Karpas-422 (cell line): ENCODE measurements at regions not wholly inside any gene's neighbourhood (a gene's known extent, or its start where the extent isn't known, plus 50 kb on each side); places are given as distances from the start of the nearest gene placed in this dataset.
"Not testable (repeated sequence)": the region's sequence is repeated elsewhere in the genome, so short reads cannot be mapped to it uniquely, and the experiment has no call there.

ENCODE experiments used
- DNase-seq: peaks from one replicate; pipeline ENCODE4 v3.0.0-alpha.2; 2015
- H2AFZ ChIP-seq: fragments of 200-600 bp; sonication (generic); 2 replicates; pipeline ENCODE4 v1.6.1; 2014; ENCODE audit warnings: antibody characterized with exemption, low read length, mixed read lengths
- H3K27ac ChIP-seq: fragments of 200-600 bp; sonication (generic); 2 replicates; pipeline ENCODE4 v1.5.1; 2014; ENCODE audit warnings: mild to moderate bottlenecking, low read length, moderate library complexity
- H3K27me3 ChIP-seq: fragments of 200-600 bp; sonication (generic); 2 replicates; pipeline ENCODE4 v1.6.1; 2014; ENCODE audit warnings: low read length, mixed read lengths
- H3K36me3 ChIP-seq: fragments of 200-600 bp; sonication (generic); 2 replicates; pipeline ENCODE4 v1.6.1; 2014; ENCODE audit warnings: low read length, mixed read lengths; ENCODE audit not compliant: insufficient read depth
- H3K4me1 ChIP-seq: fragments of 200-600 bp; sonication (generic); 2 replicates; pipeline ENCODE4 v1.6.1; 2014; ENCODE audit warnings: mild to moderate bottlenecking, low read length, mixed read lengths
- H3K4me2 ChIP-seq: fragments of 200-600 bp; sonication (generic); 2 replicates; pipeline ENCODE4 v1.6.1; 2014; ENCODE audit warnings: low read length, low read depth, mild to moderate bottlenecking; ENCODE audit not compliant: poor library complexity, severe bottlenecking
- H3K4me3 ChIP-seq: fragments of 200-600 bp; sonication (generic); 2 replicates; pipeline ENCODE4 v1.5.1; 2014; ENCODE audit warnings: mild to moderate bottlenecking, antibody characterized with exemption, low read length, mixed read lengths
- H3K79me2 ChIP-seq: fragments of 200-600 bp; sonication (generic); 2 replicates; pipeline ENCODE4 v1.6.1; 2014; ENCODE audit warnings: mild to moderate bottlenecking, low read length, mixed read lengths
- H3K9ac ChIP-seq: fragments of 200-600 bp; sonication (generic); 2 replicates; pipeline ENCODE4 v1.6.0; 2014; ENCODE audit warnings: low read length
- H3K9me2 ChIP-seq: fragments of 200-600 bp; sonication (generic), shearing (Covaris generic); replicated peaks from 2 replicates; pipeline ENCODE4 v1.6.0; 2014; ENCODE audit warnings: mild to moderate bottlenecking, low read length, moderate library complexity; ENCODE audit not compliant: insufficient read depth
- H3K9me3 ChIP-seq: fragments of 300-700, 200-600 bp; sonication (generic); 2 replicates; pipeline ENCODE4 v1.6.1; 2014; ENCODE audit warnings: low read length, mixed read lengths
- H4K20me1 ChIP-seq: fragments of 200-600 bp; sonication (generic); 2 replicates; pipeline ENCODE4 v1.6.1; 2014; ENCODE audit warnings: mild to moderate bottlenecking, antibody characterized with exemption, low read length, low read depth; ENCODE audit not compliant: insufficient read depth

DNA sequence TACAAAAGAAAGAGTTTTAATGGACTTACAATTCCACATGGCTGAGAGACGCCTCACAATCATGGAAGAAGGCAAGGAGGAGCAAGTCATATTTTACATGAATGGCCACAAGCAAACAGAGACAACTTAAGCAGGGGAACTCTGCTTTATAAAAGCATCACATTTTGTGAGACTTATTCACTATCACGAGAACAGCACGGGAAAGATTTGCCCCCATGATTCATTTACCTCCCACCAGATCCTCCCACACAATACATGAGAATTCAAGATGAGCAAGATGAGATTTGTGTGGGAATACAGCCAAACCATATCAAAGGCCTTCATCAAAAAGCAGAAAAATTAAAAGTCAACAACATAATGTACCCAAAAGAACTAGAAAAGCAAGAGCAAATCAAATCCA, 111.0 kb upstream of the RPRM start:
- Histone ChIP-seq H3K4me2 (no peak overlapping the region), H3K27ac (no peak overlapping the region), H3K36me3 (no peaks in the 10 kb centered on the region), H3K27me3 (no peaks in the 10 kb centered on the region), H3K4me3 (no peak overlapping the region), H3K79me2 (no peaks in the 10 kb centered on the region), H3K9me2 (no peaks in the 10 kb centered on the region), H3K9ac (no peak overlapping the region), H3K9me3 (no peaks in the 10 kb centered on the region), H4K20me1 (no peaks in the 10 kb centered on the region), H2AFZ (no peak overlapping the region), H3K4me1 (no peaks in the 10 kb centered on the region)
- no peak for DNase-seq

DNA sequence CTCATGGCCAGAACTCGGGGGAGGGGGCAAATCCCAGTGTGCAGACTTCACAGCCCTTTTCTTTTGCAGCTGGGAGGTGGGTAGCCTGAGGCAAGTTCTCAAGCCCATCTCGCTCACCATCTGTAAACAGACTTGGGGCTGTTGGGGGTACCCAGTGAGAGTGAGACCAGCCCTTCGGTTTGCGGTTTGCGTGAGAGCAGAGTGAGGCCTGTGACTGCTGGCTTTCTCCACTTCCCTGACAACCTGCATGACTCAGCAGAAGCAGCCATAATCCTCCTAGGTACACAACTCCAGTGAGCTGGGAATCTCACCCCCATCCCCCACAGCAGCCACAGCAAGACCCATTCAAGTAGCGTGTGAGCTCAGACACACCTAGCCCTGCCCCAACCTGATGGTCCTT, 114.5 kb upstream of the RPRM start:
- H3K79me2 ChIP-seq, H3K27ac ChIP-seq, H3K9me2 ChIP-seq, H3K4me1 ChIP-seq, H3K27me3 ChIP-seq, H3K4me2 ChIP-seq, H3K36me3 ChIP-seq, H3K9ac ChIP-seq, H3K9me3 ChIP-seq, H2AFZ ChIP-seq, H3K4me3 ChIP-seq, H4K20me1 ChIP-seq, DNase-seq: not testable (repeated sequence)

DNA sequence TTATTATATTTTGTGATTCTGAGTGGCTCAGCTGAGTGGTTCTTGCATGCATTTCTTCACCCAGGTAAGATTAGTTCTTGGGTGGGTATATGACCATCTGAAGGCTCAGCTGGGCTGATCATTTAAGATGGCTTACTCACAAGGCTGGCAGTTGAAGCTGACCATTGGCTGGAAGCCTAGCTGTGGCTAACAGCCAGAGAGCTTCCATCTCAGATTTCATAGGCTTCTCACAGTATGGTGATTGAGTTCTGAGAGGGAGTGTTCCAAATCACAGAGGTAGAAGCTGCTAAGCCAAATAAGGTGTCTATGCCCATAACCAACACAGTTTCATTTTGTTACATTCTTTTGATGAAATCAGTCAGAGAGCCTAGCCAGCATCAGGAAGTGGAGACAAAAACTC, 117.4 kb upstream of the RPRM start:
- DNase-seq = no peak

DNA sequence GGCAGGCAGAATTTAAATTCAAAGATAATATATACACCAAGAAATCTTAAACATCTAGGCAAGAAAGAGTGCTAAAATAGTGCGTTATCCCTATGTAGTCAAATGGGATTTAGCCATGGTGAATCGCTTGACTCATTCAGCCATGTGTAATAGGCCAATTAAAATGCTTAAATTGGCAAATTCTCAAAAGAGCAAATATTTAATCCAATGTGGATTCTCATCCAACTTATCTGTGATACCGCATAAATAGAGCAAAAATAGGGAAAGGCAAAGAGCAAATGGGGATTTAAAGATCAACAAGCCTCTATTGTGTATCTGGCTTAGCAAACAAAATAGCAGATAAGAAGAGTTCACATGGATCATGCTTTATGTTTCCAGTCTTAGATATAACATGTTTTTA, 123.2 kb upstream of the RPRM start:
- DNase-seq = no peak

More for the DNA sequence above, 117.4 kb upstream of the RPRM start:
- H3K9me3 ChIP-seq = no peaks in the 10 kb centered on the region
- H2AFZ ChIP-seq = no peak overlapping the region
- no peaks in the 10 kb centered on the region for H3K27me3 ChIP-seq
- no peaks in the 10 kb centered on the region for H3K9me2 ChIP-seq
- H4K20me1 ChIP-seq = no peaks in the 10 kb centered on the region
- no peaks in the 10 kb centered on the region for H3K4me1 ChIP-seq
- no peaks in the 10 kb centered on the region for H3K36me3 ChIP-seq
- no peak overlapping the region for H3K27ac ChIP-seq
- no peak overlapping the region for H3K4me3 ChIP-seq
- H3K4me2 ChIP-seq = no peak overlapping the region
- no peak overlapping the region for H3K9ac ChIP-seq
- no peaks in the 10 kb centered on the region for H3K79me2 ChIP-seq

DNA sequence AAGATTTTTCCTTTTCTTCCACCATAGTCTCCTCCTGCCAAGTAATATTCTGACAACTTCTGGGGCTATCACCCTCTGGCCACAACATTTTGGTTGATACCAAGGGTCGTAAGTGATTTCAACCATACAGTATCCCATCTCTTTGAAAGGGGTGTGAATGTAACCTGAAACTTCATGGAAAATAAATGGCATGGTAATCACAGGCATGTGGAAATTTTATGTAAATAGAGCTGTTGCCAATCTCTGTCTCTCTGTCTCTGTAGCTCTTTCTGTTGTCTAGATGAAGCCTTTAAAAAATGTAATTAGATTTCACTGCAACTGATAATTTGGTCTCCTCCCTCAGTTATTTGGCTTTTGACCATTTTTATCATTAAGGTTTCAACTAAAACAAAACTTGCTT, 125.6 kb upstream of the RPRM start:
- no peak overlapping the region for H3K4me2 ChIP-seq
- no peak overlapping the region for H3K4me3 ChIP-seq
- no peak for DNase-seq
- no peaks in the 10 kb centered on the region for H3K4me1 ChIP-seq
- H3K9me2 ChIP-seq = no peaks in the 10 kb centered on the region
- H3K9me3 ChIP-seq = no peaks in the 10 kb centered on the region
- H3K27ac ChIP-seq = no peak overlapping the region
- H3K9ac ChIP-seq = no peak overlapping the region
- no peaks in the 10 kb centered on the region for H3K36me3 ChIP-seq
- H3K27me3 ChIP-seq = no peaks in the 10 kb centered on the region
- H2AFZ ChIP-seq = no peak overlapping the region
- H3K79me2 ChIP-seq = no peaks in the 10 kb centered on the region
- no peaks in the 10 kb centered on the region for H4K20me1 ChIP-seq

More for the DNA sequence above, 123.2 kb upstream of the RPRM start:
- Histone ChIP-seq H3K79me2 (no peaks in the 10 kb centered on the region), H3K27me3 (no peaks in the 10 kb centered on the region), H2AFZ (no peak overlapping the region), H3K4me2 (no peak overlapping the region), H3K36me3 (no peaks in the 10 kb centered on the region), H3K4me3 (no peak overlapping the region), H3K4me1 (no peaks in the 10 kb centered on the region), H3K27ac (no peak overlapping the region), H4K20me1 (no peaks in the 10 kb centered on the region), H3K9me3 (no peaks in the 10 kb centered on the region), H3K9me2 (no peaks in the 10 kb centered on the region), H3K9ac (no peak overlapping the region)

DNA sequence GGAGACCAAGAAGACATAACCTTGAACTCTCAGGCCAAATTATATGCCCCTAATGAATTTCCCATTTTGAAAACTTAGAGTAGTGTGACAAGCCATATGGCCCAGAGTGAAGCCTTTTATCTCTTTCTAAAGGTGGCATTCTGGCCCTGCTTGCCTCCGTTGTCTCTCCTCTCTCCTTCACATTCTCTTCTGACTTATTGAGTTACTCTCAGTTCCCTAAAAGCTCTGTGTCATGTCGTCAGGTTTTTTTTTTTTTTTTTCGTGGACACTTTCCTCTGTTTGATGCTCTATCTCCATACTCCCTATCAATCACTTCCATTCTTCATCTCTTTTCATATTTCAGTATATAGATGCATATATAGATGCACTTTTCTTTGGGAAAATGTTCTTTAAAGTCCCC, 128.1 kb upstream of the RPRM start:
- Histone ChIP-seq H3K9ac (no peak overlapping the region), H3K9me3 (no peaks in the 10 kb centered on the region), H3K27ac (no peak overlapping the region), H3K27me3 (no peaks in the 10 kb centered on the region), H3K9me2 (no peaks in the 10 kb centered on the region), H3K4me3 (no peak overlapping the region), H2AFZ (no peak overlapping the region), H3K36me3 (no peaks in the 10 kb centered on the region), H3K4me2 (no peak overlapping the region), H3K4me1 (no peaks in the 10 kb centered on the region), H4K20me1 (no peaks in the 10 kb centered on the region), H3K79me2 (no peaks in the 10 kb centered on the region)
- no peak for DNase-seq

DNA sequence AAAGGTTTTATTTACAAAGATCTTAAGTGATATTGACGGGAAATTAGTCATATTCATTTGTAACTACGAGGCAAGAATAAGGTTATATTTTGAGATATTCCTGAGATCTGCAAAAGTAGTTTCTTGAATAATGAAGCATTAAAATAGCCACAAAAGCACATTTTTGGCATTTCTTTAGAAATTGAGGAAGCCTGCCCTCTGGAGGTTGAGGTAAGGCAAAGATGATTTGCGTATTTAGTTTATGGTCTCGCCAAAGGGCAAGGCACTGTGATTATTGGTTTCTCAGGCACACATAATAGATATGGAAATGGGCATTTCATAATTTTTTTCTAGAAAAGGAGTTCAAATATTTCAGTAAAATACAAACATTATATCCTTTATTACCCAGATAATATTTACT, 143.7 kb upstream of the RPRM start:
- DNase-seq = peak; percentile 60
- H3K27me3 ChIP-seq = no peaks in the 10 kb centered on the region; the same call in 1 of the 2 replicates
- no peak overlapping the region for H3K4me3 ChIP-seq
- no peaks in the 10 kb centered on the region for H3K9me3 ChIP-seq
- no peaks in the 10 kb centered on the region for H3K4me1 ChIP-seq
- no peak overlapping the region for H3K9ac ChIP-seq
- no peaks in the 10 kb centered on the region for H3K9me2 ChIP-seq
- no peak overlapping the region for H3K4me2 ChIP-seq
- no peaks in the 10 kb centered on the region for H3K36me3 ChIP-seq
- H3K27ac ChIP-seq = no peak overlapping the region
- H4K20me1 ChIP-seq = no peaks in the 10 kb centered on the region
- H2AFZ ChIP-seq = no peak overlapping the region
- no peaks in the 10 kb centered on the region for H3K79me2 ChIP-seq

DNA sequence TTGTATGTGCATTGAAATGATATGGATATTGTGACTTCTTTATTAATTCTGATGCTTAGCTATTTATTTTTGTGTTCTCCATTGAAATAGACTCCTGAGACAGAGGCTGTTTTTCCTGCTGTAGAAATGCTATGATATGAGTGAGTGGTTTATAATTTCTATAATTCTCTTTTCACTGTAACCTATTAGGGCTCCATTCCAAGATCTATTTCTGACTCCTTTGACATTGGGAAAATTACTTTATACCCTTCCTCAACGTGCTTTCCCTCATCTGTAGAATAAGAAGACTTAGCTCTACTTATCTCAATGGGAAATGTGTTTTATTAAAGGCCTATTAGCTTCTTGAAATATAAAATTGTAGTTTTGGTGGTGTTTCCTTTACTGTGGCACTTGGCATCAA, 144.5 kb upstream of the RPRM start:
- no peaks in the 10 kb centered on the region; the same call in 1 of the 2 replicates for H3K27me3 ChIP-seq
- H3K4me2 ChIP-seq = no peak overlapping the region
- no peak overlapping the region for H3K9ac ChIP-seq
- H2AFZ ChIP-seq = no peak overlapping the region
- no peaks in the 10 kb centered on the region for H3K36me3 ChIP-seq
- DNase-seq = no peak
- H3K4me1 ChIP-seq = no peaks in the 10 kb centered on the region
- no peaks in the 10 kb centered on the region for H4K20me1 ChIP-seq
- no peak overlapping the region for H3K27ac ChIP-seq
- H3K9me3 ChIP-seq = no peaks in the 10 kb centered on the region
- H3K9me2 ChIP-seq = no peaks in the 10 kb centered on the region
- no peaks in the 10 kb centered on the region for H3K79me2 ChIP-seq
- no peak overlapping the region for H3K4me3 ChIP-seq

DNA sequence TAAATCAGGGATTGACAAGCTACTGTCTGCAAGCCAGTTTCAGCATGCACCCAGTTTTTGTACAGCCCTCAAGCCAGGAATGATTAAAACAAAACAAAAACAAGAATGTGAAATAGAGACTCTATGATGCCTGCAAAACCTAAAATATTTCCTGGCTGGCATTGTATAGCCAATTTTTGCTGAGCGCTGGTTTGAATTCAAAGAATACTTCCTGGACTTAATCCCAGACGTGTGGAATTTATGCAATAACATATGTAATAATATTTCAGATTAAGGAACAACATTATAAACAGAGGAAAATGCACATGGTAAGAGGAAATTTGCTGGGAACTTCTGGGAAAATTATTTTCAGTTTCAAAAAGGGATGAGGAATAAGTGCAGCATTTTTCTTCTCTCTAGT, 148.1 kb upstream of the RPRM start:
- no peaks in the 10 kb centered on the region for H3K36me3 ChIP-seq
- no peak overlapping the region for H3K4me2 ChIP-seq
- no peaks in the 10 kb centered on the region for H3K9me2 ChIP-seq
- no peak for DNase-seq
- no peaks in the 10 kb centered on the region for H3K79me2 ChIP-seq
- H3K9ac ChIP-seq = no peak overlapping the region
- no peaks in the 10 kb centered on the region for H3K4me1 ChIP-seq
- no peaks in the 10 kb centered on the region for H4K20me1 ChIP-seq
- no peaks in the 10 kb centered on the region for H3K9me3 ChIP-seq
- H3K27ac ChIP-seq = no peak overlapping the region
- no peaks in the 10 kb centered on the region; the same call in 1 of the 2 replicates for H3K27me3 ChIP-seq
- no peak overlapping the region for H2AFZ ChIP-seq
- H3K4me3 ChIP-seq = no peak overlapping the region
